Activated CD4-positive, alpha-beta T cell treated with anti-CD3 and anti-CD28 coated beads, Interleukin-2, amount 50 U/mL, for 24 hours (primary cell): ENCODE measurements at regions not wholly inside any gene's neighbourhood (a gene's known extent, or its start where the extent isn't known, plus 50 kb on each side); places are given as distances from the start of the nearest gene placed in this dataset.

Source experiments
- DNase-seq, 2 donors: peaks; one replicate each; pipeline ENCODE4 v3.0.0-alpha.2; 2020; ENCODE audit warnings: low read depth in 1 of 2, low spot score in 1 of 2

DNA sequence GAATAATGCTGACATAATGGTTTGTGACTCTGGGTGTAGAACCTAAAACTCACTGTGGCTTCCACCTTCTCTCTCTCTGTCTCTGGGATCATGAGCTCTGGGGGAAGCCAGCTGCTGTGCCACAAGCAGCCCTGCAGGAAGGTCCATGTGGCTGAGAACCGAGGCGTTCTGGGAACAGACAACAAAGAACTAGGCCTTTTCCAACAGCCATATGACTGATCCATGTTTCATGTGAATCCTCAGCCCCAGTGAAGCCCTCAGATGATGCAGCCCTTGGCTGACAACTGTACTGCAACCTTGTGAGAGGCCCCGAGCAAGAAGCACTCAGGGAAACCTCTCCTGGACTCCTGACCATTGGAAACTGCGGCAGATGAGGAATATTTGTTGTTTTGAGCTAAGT lies 56.6 kb downstream of the HLA-G start:
- no peak for DNase-seq

DNA sequence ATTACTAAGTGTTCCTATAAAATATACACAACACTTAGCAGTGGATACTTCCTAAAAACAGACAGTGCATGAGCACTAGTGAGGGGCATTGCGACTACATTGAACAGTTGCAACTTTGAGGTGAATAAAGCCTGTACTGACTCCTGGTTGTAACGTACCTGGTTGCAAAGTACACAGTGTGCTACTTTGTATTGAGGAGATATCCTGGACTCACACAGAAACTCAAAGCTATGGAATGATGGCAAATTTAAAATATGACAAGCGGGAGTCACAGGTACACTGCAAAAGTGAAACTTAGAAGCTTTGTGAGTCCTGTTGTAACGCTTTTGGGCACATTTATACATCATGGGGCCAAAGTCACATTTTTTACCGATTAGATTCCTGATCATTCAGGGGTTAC lies 55.6 kb upstream of the HLA-A start:
- DNase-seq: no peak

DNA sequence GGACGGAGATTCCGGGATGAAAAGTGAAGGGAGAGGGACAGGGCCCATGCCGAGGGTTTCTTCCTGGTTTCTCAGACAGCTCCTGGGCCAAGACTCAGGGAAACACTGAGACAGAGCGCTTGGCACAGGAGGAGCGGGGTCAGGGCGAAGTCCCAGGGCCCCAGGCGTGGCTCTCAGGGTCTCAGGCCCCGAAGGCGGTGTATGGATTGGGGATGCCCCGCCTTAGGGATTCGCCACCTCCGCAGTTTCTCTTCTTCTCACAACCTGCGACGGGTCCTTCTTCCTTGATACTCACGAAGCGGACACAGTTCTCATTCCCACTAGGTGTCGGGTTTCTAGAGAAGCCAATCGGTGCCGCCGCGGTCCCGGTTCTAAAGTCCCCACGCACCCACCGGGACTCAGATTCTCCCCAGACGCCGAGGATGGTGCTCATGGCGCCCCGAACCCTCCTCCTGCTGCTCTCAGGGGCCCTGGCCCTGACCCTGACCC lies 55.0 kb upstream of the HLA-A start:
- DNase-seq: no peak

DNA sequence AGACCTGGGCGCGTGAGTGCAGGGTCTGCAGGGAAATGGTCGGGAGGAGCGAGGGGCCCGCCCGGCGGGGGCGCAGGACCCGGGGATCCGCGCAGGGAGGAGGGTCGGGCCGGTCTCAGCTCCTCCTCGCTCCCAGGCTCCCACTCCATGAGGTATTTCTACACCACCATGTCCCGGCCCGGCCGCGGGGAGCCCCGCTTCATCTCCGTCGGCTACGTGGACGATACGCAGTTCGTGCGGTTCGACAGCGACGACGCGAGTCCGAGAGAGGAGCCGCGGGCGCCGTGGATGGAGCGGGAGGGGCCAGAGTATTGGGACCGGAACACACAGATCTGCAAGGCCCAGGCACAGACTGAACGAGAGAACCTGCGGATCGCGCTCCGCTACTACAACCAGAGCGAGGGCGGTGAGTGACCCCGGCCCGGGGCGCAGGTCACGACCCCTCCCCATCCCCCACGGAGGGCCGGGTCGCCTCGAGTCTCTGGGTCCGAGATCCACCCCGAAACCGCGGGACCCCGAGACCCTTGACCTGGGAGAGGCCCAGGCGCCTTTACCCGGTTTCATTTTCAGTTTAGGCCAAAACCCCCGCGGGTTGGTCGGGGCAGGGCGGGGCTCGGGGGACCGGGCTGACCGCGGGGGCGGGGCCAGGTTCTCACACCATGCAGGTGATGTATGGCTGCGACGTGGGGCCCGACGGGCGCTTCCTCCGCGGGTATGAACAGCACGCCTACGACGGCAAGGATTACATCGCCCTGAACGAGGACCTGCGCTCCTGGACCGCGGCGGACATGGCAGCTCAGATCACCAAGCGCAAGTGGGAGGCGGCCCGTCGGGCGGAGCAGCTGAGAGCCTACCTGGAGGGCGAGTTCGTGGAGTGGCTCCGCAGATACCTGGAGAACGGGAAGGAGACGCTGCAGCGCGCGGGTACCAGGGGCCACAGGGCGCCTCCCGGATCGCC lies 54.2 kb upstream of the HLA-A start:
- DNase-seq: peak; percentile 50 to 51
